GM12878 (cell line): ENCODE measurements at regions not wholly inside any gene's neighbourhood (a gene's known extent, or its start where the extent isn't known, plus 50 kb on each side); places are given as distances from the start of the nearest gene placed in this dataset.

Source experiments
- BMI1 ChIP-seq: fragments of 450-650 bp; IDR thresholded peaks from 2 replicates; pipeline ENCODE4 v1.6.1; 2016; ENCODE audit warnings: mild to moderate bottlenecking, moderate library complexity, borderline replicate concordance
- EED ChIP-seq: sonication (generic); IDR thresholded peaks from 2 replicates; pipeline ENCODE4 v1.6.1; 2016; ENCODE audit warnings: antibody characterized with exemption, low read depth
- EP300 ChIP-seq, 2 experiments: fragments of 150-350 bp in 1 of 2; IDR thresholded peaks; 2 replicates each; pipeline ENCODE4 v1.6.1; 2011 to 2012; ENCODE audit warnings: low read depth in 2 of 2, low read length in 2 of 2, borderline replicate concordance in 1 of 2, improper control_type of control experiment in 1 of 2, inconsistent platforms in 1 of 2; ENCODE audit not compliant: control insufficient read depth in 1 of 2
- EZH2 ChIP-seq: IDR thresholded peaks from 2 replicates; pipeline ENCODE4 v1.6.1; 2012; ENCODE audit warnings: low read depth, mild to moderate bottlenecking, control low read depth, inconsistent platforms, low read length, borderline replicate concordance; ENCODE audit not compliant: control insufficient read depth
- FOS ChIP-seq: IDR thresholded peaks from 3 replicates; pipeline ENCODE4 v1.6.1; 2011; ENCODE audit warnings: borderline replicate concordance; ENCODE audit not compliant: insufficient read length; ENCODE audit errors: extremely low read depth
- FOXM1 ChIP-seq: IDR thresholded peaks from 2 replicates; pipeline ENCODE4 v1.6.1; 2012; ENCODE audit warnings: low read depth, mild to moderate bottlenecking, inconsistent platforms, low read length, moderate library complexity
- NFIC ChIP-seq: IDR thresholded peaks from 2 replicates; pipeline ENCODE4 v1.6.1; 2012; ENCODE audit warnings: low read depth, mild to moderate bottlenecking, inconsistent platforms, low read length, moderate library complexity
- POLR2A ChIP-seq: IDR thresholded peaks from 2 replicates; pipeline ENCODE4 v1.6.1; 2011; ENCODE audit warnings: low read depth, mild to moderate bottlenecking, low read length
- POLR2AphosphoS5 ChIP-seq: IDR thresholded peaks from 2 replicates; pipeline ENCODE4 v1.6.1; 2011; ENCODE audit warnings: mild to moderate bottlenecking, low read length, inconsistent platforms
- SPI1 ChIP-seq: IDR thresholded peaks from 2 replicates; pipeline ENCODE4 v1.6.1; 2011; ENCODE audit warnings: low read depth, mild to moderate bottlenecking, low read length, moderate library complexity, borderline replicate concordance; ENCODE audit not compliant: insufficient read depth
- ZNF217 ChIP-seq: fragments of 450-650 bp; IDR thresholded peaks from 2 replicates; pipeline ENCODE4 v1.6.1; 2017; ENCODE audit warnings: antibody characterized with exemption, mild to moderate bottlenecking
- TF ChIP-seq, protein P1 (sequence below): IDR thresholded peaks from 2 replicates; pipeline ENCODE4 v1.6.1; 2011; ENCODE audit warnings: borderline replicate concordance, low read depth, mild to moderate bottlenecking, moderate library complexity, low read length; ENCODE audit not compliant: insufficient read depth, poor library complexity, severe bottlenecking
- TF ChIP-seq, protein P2 (sequence below), 3 experiments: IDR thresholded peaks in 2 of 3; conservative IDR thresholded peaks in 1 of 3; 2 replicates each; pipeline ENCODE4 v1.5.1; 2011; ENCODE audit warnings: low read depth in 3 of 3, low read length in 3 of 3, mild to moderate bottlenecking in 3 of 3, control low read depth in 2 of 3, moderate library complexity in 2 of 3, inconsistent platforms in 1 of 3, mixed read lengths in 1 of 3; ENCODE audit not compliant: control insufficient read depth in 2 of 3, insufficient read depth in 1 of 3; ENCODE audit errors: extremely low read depth in 1 of 3
- TF ChIP-seq, protein P3 (sequence below): IDR thresholded peaks from 2 replicates; pipeline ENCODE4 v1.6.1; 2012; ENCODE audit warnings: mild to moderate bottlenecking, low read depth, low read length

DNA sequence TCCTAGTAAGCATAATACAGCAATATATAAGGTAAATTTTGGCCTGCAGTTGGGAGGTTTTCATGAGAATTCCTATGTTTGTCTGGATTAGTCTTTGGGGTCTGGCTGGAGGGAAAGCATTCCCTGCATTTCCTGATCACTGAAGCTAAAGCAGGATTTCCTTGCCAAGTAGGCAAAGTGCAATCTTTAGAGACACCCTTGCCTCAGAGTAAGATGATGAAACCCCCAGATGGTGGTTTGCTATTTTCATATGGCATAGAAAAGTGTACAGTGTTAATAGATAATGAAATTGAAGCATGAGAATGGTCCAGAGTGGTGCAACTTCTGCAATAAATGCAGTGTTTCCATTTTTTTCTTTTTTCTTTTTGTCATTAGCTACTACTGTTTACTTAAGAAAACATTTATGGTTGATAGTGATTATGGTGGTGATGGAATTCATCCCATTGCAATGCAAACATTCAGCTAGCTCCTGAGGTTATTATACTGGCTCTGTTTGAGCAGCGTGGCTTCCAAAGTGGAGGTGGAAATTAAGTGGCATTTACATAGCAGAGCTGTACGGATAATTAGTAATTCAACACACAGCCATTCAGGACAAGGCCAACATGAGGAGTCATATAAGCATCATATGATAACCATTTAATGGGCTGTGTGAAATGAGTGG is 276.3 kb downstream of the DUSP6 start:
- TF ChIP-seq EZH2, result no peak
- no peak for TF ChIP-seq POLR2AphosphoS5
- TF ChIP-seq, protein P1, sequence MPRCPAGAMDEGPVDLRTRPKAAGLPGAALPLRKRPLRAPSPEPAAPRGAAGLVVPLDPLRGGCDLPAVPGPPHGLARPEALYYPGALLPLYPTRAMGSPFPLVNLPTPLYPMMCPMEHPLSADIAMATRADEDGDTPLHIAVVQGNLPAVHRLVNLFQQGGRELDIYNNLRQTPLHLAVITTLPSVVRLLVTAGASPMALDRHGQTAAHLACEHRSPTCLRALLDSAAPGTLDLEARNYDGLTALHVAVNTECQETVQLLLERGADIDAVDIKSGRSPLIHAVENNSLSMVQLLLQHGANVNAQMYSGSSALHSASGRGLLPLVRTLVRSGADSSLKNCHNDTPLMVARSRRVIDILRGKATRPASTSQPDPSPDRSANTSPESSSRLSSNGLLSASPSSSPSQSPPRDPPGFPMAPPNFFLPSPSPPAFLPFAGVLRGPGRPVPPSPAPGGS, result no peak
- no peak for TF ChIP-seq FOS
- TF ChIP-seq POLR2A, result no peak
- TF ChIP-seq ZNF217, result no peak
- no peak for TF ChIP-seq EP300 (IDR thresholded peaks at IDR 0.05; ENCODE audit: borderline replicate concordance in 1 of 2, control insufficient read depth in 1 of 2, low read depth in 2 of 2, low read length in 2 of 2)
- no peak for TF ChIP-seq NFIC
- no peak for TF ChIP-seq BMI1
- TF ChIP-seq EED, result no peak
- TF ChIP-seq, protein P2, sequence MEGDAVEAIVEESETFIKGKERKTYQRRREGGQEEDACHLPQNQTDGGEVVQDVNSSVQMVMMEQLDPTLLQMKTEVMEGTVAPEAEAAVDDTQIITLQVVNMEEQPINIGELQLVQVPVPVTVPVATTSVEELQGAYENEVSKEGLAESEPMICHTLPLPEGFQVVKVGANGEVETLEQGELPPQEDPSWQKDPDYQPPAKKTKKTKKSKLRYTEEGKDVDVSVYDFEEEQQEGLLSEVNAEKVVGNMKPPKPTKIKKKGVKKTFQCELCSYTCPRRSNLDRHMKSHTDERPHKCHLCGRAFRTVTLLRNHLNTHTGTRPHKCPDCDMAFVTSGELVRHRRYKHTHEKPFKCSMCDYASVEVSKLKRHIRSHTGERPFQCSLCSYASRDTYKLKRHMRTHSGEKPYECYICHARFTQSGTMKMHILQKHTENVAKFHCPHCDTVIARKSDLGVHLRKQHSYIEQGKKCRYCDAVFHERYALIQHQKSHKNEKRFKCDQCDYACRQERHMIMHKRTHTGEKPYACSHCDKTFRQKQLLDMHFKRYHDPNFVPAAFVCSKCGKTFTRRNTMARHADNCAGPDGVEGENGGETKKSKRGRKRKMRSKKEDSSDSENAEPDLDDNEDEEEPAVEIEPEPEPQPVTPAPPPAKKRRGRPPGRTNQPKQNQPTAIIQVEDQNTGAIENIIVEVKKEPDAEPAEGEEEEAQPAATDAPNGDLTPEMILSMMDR (IDR thresholded peaks at IDR 0.05 in 2 of 3, conservative IDR thresholded peaks at IDR 0.05 in 1 of 3; ENCODE audit: control insufficient read depth in 2 of 3, extremely low read depth in 1 of 3, insufficient read depth in 1 of 3, low read depth in 3 of 3, low read length in 3 of 3), result no peak
- no peak for TF ChIP-seq SPI1
- TF ChIP-seq, protein P3, sequence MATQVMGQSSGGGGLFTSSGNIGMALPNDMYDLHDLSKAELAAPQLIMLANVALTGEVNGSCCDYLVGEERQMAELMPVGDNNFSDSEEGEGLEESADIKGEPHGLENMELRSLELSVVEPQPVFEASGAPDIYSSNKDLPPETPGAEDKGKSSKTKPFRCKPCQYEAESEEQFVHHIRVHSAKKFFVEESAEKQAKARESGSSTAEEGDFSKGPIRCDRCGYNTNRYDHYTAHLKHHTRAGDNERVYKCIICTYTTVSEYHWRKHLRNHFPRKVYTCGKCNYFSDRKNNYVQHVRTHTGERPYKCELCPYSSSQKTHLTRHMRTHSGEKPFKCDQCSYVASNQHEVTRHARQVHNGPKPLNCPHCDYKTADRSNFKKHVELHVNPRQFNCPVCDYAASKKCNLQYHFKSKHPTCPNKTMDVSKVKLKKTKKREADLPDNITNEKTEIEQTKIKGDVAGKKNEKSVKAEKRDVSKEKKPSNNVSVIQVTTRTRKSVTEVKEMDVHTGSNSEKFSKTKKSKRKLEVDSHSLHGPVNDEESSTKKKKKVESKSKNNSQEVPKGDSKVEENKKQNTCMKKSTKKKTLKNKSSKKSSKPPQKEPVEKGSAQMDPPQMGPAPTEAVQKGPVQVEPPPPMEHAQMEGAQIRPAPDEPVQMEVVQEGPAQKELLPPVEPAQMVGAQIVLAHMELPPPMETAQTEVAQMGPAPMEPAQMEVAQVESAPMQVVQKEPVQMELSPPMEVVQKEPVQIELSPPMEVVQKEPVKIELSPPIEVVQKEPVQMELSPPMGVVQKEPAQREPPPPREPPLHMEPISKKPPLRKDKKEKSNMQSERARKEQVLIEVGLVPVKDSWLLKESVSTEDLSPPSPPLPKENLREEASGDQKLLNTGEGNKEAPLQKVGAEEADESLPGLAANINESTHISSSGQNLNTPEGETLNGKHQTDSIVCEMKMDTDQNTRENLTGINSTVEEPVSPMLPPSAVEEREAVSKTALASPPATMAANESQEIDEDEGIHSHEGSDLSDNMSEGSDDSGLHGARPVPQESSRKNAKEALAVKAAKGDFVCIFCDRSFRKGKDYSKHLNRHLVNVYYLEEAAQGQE, result no peak
- no peak for TF ChIP-seq FOXM1
